AML-193 (cell line): ENCODE measurements at regions not wholly inside any gene's neighbourhood (a gene's known extent, or its start where the extent isn't known, plus 50 kb on each side); places are given as distances from the start of the nearest gene placed in this dataset.

Experiments
- DNase-seq, 2 experiments: peaks; one replicate each; lab custom pipeline; 2025; lab: John Stamatoyannopoulos, UW

DNA sequence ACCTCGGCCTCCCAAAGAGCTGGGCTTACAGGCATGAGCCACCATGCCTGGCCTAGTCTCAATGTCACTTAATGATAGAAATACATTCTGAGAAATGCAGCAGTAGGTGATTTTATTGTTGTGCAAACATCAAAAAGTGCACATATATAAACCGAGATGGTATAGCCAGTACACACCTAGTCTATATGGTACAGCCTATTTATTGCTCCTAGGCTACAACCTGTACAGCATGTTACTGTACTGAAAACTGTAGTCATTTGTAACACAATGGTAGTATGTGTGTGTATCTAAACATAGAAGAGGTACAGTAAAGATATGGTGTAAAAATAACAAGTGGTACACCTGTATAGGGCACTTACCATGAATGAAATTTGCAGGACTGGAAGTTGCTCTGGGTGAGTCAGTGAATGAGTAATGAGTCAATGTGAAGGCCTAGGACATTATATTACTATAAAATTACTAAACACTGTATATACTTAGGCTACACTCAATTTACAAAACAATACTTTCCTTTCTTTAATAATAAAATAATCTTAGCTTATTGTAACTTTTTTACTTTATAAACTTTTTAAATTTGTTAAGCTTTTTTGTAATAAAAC lies 166.7 kb upstream of the SYT1 start:
- DNase-seq = no peak

DNA sequence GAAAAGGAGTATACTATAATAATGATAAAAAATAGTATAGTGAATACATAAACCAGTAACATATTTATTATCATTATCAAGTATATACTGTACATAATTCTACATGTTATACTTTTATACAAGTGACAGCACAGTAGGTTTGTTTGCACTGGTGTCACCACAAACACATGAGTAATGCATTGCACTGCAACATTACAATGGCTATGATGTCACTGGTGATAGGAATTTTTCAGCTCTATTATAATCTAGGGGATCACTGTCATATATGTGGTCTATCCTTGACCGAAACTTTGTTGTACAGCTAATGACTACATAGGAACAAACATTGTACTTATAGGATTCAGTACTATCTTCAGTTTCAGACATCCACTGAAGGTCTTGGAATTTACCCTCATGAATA lies 165.8 kb upstream of the SYT1 start:
- no peak for DNase-seq

DNA sequence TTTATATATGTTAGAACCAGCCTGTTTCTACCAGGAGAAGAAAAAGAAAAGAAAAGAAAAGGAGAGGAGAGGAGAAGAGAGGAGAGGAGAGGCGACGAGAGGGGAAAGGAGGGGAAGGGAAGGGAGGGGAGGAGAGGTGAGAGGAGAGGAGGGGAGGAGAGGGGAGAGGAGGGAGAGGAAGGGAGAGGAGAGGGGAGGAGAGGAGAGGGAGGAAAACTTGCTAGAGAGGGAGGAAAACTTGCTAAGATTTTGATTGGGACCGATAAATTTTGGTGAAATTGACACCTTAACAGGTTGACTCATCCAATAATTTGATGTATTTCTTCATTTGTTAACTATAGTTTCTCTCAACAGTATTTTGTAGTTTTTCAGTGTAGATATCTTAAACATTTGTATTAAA lies 164.0 kb upstream of the SYT1 start:
- no peak for DNase-seq

DNA sequence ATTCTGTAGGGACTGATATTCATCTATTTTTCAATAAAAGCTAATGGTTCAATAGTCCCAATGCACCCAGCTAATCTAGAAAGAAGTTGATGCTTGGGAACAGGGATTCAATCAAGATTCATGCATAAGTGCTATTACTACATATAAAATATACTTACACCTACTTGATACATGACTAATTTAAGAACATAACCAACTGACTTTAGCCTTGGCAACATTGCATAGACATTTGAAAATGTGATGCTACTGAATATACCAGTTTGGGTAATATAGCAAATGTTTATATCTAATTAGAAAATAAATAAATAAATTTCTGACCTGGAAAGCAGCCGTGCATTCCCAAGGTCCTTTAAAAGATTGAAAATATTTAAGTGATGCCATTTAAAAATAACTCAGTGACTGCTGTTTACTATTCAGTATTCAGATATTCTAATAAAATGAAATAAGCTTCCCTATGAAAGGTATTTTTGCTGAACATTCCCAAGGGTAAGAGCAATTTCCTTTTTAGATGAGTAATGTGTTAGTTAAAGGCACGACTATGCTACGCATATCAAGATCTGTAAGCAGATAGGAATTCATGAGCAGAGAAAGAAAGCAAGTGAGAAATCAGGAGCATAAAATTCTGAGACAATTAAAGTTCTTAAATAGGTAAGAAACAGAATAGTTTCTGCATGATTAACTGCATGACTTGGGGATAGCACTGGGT lies 160.6 kb upstream of the SYT1 start:
- DNase-seq = no peak

DNA sequence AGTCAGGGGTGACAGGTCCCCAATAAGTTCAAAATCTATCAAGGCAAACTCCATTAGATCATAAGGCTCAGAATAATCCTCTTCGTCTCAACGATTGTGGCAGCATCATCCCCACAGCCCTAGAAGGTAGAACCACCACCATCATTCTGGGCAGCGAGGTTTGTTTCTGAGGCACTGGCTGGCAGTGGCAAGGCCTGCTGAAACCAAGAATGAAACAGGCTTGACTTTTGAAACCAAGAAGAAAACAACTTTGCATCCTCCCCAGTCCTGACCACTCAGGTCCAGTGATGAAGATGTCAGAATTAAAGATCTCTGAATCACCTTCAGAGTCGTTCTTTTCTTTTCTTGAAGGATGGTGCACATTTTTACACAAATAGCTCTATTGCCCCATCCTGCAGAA lies 152.6 kb upstream of the SYT1 start:
- no peak for DNase-seq

DNA sequence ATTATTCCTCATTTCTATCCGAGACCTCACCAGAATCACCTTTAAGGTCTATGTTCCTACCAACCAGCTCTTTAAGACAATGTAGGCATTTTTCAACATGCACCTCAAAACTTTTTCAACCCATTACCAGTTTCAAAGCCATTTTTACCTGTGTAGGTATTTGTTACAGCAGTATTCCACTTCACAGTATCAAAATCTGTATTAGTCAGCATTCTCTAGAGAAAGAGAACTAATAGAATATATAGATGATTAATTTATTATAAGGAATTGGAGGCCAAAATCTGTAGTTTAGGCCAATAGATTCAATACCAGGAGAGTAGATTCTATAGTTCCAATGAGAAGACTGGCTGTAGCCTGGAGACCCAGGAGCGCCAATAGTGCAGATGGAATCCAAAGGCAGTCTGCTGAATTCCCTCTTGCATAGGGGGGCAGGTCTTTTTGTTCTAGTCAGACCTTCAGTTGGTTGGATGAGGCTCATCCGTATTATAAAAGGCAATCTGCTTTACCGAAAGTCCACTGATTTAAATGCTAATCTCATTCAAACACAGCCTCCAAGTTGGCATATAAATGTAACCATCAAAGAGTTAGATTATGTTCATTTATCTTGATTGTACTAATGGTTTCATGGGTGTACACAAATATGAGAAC lies 151.6 kb upstream of the SYT1 start:
- DNase-seq = no peak

DNA sequence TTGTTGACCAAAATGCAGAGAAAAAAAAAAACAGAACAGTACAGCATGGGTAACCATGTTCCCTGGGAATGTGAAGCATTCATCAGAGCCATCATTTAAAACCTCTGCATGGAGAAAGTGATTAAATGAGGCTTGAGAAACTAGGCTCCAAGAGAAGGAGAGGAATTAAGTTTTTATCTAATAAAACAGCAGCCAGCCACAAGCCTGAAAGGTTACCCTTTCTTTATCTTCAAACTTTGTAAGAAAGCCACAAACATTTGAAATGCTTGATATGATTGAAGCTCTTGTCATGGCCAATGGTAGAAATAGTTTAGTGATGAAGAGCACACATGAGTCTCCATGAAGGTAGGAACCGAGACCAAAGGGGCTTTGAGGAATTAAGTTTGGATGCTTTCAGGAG lies 144.9 kb upstream of the SYT1 start:
- DNase-seq = no peak

DNA sequence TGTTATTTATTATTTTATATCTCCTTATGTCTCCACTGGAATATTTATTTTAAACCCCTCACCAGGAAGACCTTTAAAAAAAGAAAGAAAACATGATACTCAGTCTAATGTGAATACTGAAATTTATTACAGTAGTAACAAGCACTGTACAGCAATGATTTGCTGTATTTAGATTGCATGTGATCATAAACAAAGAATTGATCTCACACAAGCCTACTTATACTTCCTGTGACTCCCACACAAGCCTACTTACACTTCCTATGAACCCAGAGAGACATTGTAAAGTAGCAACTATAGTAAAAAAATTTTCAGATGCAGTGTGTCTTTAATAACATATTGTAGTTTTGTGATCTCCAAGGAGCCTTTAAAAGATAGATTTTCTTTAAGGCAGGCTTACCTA lies 142.7 kb upstream of the SYT1 start:
- DNase-seq = no peak

DNA sequence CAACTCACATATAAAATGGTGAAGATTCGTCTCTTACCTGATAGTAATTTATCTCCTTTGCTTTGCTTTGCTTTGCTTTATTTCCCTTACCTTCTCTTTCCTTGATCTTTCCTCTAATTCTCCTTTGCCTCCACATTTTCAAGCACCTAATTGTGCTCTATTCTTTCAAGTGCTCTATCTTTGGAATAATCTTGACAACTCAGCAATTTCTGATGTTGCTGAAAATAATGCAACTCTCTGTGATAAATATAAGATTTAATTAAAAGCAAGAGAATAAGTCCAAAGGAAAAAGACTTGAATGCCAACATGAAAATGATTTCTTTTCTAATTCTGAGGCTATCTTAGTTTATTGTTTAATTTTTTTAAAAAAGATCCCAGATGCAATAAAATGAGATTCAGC lies 139.5 kb upstream of the SYT1 start:
- DNase-seq = no peak

DNA sequence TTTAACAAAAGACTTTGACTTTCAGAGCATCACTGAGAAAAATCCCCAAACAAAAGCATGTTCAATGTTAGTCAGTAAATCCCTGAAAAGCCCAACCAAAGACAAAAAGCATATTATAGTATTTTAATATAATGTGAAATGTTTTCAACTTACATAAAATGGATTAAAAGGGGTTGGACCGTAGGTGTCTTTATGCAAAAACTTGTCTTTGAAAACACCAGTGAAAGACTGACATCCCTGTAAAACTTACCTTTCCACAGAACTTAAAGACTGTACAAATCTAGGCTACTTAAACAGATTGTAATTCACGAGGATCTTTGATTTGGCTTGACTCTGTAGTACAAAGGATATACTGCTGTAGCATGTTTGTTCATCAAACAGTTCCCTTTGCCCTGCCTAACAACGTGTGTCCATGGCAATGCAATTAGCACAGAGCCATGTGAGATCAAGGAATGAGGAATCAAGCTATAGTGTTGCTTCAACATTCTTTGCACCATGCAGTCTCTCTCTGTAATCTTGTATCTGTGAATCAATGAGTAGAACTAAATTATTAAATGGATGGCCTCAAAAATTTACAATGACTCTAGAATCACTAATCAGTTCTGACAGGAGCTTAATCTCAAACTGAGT lies 138.5 kb upstream of the SYT1 start:
- DNase-seq = no peak

DNA sequence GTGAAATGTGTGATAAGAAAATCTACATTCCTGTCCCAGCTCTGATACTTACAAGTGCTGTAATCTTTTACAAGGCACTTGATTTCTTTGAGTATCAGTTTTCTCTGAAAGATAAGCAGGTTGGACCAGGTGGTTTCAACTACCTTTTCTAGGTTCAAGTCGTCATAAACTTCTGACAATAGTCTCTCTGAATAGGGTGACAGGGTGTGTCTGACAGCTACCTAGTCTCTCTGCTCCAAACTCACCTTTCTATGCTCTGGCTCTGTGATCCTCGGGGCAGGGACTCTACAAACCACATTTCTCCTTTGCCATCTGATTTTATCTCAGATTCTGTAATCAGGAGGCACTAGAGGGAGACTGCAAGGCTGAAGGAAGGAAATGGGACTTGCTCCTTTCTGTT lies 137.7 kb upstream of the SYT1 start:
- DNase-seq = no peak

DNA sequence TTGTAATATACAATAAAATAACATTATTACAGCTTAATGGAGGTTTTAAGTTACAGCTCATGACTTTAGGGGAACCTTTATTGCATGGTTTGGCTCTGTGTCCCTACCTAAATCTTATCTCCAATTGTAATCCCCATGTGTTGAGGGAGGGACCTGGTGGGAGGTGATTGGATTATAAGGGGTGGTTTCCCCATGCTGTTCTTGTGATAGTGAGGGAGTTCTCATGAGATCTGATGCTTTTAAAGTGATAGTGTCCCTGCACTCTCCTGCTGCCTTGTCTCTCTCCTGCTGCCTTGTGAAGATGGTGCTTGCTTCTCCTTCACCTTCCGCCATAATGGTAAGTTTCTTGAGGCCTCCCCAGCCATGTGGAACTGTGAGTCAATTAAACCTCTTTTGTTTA lies 132.1 kb upstream of the SYT1 start:
- no peak for DNase-seq

DNA sequence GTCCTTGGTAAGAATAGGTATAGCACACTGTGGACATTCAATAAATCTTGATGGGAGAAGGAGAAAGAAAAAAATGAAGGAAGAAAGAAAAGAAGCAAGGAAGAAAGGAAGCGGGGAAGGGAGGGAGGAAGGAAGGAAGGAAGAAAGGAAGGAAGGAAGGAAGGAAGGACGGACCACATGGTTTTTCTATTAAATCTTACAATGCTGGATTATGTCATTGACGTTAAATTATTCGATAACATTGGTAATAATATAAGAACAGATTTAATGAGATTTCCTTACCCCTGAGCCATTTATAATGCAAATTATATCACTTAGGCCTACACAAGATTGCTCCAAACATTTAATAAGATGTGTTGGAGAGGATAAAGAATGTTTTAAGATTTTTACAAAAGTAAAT lies 124.9 kb upstream of the SYT1 start:
- no peak for DNase-seq

DNA sequence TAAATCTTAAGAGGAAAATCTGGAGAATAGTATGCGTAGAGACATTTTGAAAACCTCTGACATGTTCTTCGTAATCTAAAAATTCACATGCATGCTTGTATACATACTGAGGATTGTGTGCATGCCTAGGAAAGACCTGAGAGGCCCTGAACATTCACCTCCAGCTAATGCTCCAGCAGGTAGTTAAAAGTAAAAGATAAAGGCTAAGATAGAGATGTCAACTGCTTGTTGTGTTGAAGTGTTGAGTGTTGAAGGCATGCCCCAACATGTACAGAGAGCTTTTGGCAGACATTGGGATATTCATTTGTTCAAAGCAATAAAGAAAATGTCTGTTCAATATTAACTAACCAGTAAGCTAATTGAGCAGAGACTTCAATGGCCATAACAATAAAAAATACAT lies 118.6 kb upstream of the SYT1 start:
- DNase-seq = no peak

DNA sequence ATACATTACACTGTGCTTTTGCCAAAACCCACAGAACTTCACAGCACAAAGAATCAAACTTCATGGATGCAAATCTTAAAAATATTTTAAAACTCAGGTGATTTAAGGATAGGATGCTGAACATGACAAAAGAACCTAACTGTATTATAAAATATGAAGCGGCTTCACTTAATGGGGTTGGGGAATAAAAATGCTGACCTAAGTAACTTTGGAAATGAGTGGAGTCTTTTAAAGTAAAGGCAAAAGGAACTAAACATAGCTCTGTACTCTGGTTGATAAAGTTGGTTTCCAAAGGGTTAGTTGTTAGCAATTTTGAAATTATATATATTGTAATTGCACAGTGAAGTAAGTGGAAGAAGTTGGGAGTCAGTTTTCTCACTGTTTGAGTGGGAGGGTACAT lies 111.5 kb upstream of the SYT1 start:
- no peak for DNase-seq

DNA sequence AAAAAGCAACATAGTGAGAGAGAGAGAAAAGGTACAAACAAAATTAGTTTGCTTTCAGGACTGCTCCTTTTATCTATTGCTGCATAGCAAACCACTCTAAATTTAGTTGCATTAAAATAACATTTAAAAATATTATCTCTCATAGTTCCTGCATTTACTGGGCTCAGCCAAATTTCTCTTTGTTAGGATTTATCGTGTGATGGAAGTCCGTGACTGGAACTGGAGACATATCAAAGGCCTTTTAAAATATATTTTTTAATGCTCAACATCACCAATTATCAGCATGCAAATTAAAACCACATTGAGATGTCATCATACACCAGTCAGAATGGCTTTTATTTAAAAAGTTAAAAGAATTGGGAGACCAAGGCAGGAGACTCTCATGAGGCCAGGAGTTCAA lies 107.6 kb upstream of the SYT1 start:
- no peak for DNase-seq

DNA sequence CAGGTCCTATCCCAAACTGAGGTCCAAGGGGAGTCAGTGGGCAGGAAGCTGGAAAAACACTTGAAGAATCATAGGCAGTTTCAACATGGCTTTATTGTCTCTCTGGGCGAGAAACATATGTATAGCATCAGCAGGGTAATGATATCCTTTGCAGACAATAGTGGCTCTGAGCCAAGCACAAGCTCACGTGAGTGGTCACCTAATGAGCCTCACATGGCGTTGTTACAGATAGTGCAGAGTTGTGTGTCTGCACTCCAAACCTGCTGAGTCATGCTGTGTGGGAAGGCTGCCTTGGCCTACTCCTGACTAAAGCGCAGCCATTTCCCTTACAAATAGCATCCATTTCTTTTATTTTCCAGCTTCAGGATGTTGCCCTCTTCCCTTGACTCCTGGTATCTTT lies 105.2 kb upstream of the SYT1 start:
- no peak for DNase-seq

DNA sequence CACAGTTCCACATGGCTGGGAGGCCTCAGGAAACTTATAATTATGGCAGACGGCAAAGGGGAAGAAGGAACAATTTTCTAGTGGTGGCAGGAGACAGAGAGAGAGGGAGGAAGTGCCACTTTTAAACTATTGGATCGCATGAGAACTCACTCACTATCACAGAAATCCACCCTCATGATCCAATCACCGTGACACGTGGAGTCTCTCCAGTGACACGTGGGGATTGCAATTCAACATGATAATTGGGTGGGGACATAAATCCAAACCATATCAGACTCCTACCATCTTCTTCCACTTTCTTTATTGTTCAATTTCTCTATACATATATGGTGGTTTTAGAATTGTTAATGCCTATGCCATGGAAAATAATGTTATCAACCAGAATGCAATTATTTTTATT lies 103.7 kb upstream of the SYT1 start:
- DNase-seq = no peak

DNA sequence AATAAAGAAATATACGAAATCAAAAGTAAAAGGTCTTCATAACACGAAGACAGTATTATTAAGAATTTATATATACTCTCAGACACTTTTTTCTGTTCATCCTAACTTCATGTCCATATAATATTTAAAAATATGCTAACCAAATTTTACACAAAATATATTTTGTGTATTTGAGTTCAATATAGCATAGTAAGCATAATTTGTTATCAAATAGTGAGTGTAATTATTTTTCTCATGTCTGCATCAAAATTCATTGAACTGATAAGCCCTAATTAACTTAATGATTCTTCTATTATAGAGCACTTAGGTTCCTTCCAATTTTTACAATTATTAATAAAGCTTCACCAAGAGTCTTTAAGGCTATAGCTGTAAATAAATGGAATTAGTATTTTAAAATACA lies 99.7 kb upstream of the SYT1 start:
- DNase-seq = no peak

DNA sequence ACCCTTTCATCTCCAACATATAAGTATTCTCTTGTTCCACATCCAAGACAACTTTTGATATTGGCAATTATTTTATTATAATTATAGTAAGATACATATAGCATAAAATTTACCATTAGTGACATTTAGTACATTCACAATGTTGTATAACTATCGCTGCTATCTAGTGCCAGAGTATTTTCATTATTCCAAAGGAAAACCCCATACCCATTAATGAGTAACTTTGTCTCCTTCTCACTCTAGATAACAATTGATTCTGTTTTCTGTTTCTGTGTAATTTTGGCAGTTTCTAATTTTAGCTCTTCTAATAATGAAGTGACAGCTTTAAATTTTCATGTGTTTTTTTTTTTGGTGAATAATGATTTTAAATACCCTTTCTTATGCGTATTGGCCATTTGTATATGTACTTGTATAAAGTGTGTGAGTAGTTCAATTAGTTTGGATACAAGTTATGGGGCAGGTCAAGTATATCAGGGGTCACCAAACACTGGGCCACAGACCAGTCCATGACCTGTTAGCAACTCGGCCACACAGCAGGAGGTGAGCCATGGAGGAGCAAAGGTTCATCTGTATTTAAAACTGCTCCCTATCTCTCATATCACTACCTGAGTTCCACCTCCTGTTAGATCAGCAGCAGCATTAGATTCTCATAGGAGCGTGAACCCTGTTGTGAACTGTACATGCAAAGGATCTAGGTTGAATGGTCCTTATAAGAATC lies 97.2 kb upstream of the SYT1 start:
- no peak for DNase-seq

DNA sequence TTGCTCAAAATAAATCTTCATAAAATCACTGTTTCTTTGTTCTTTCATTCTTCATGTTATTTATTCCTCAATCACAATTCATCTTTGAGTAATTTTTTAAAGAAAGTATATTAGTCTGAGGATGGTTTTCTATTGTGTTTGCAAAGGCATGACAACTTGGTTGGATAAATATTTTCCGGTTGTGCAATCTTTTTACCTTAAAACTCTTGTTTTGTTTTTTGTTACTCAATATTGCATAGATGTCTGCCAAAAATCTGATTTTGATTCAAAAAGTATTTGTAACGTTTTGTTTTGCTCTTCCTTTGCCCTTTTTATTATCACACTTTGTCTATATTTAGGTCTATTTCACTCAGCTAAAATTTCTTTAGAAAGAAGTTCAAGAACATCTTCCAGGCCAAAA lies 86.2 kb upstream of the SYT1 start:
- no peak for DNase-seq

DNA sequence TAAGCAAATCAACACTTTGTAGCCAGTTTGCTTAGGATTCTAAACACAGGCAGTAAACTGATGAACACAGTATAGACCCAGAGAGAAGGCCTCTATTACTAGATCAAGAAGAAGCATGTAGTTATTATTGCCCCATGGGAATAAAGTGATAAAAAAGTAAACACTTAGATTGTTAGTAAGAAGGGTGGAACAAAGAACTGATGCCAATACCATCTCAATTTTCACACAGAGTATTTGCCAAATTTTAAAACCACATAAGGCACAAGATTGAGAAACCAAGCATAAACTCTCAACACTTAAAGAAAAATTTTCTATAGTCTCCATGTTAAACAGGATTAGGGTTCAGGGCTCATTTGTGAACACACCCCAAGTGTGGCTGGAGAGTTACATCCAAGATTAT lies 77.0 kb upstream of the SYT1 start:
- no peak for DNase-seq

DNA sequence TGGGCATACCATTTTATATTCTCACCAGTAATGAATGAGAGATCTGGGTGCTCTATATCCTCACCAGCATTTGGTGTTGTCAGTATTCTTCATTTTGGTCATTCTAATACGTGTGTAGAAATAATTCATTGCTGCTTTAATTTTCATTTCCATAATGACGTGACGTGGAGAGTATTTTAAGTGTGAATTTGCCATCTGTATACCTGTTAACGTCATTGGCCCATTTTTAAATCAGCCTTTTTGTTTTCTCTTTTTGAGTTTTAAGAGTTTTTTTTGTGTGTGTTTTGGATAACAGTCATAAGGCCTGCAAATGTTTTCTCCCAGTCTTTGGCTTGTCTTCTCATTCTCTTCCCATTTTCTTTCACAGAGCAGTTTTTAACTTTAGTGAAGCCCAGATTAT lies 74.4 kb upstream of the SYT1 start:
- no peak for DNase-seq
